ENCODE measurements at regions not wholly inside any gene's neighbourhood (a gene's known extent, or its start where the extent isn't known, plus 50 kb on each side); places are given as distances from the start of the nearest gene placed in this dataset.
"Not testable (repeated sequence)": the region's sequence is repeated elsewhere in the genome, so short reads cannot be mapped to it uniquely, and the experiment has no call there.

- H3K27ac ChIP-seq (ENCODE audit: low read depth in 1 of 2, low read length in 1 of 2), result no peak overlapping the region
- no peaks in the 10 kb centered on the region for H3K4me1 ChIP-seq (ENCODE audit: control insufficient read depth in 2 of 2, insufficient read depth in 2 of 2, low read length in 2 of 2)
- H3K27me3 ChIP-seq (ENCODE audit: control insufficient read depth in 2 of 2, insufficient read depth in 1 of 2, low read length in 1 of 2), result no peaks in the 10 kb centered on the region
- H3K4me3 ChIP-seq (ENCODE audit: low read length in 2 of 2), result no peak overlapping the region
- 96% methylated on average over 5 of the region's 5 CpGs for WGBS
- no peak for DNase-seq (ENCODE audit: low read depth in 6 of 9, low spot score in 9 of 9)
- H3K36me3 ChIP-seq (ENCODE audit: control insufficient read depth in 2 of 2, insufficient read depth in 2 of 2, low read length in 1 of 2), result no peaks in the 10 kb centered on the region
- no peaks in the 10 kb centered on the region for H3K9me3 ChIP-seq (ENCODE audit: control insufficient read depth in 2 of 2, insufficient read depth in 1 of 2, low read length in 1 of 2)
Observed at GRCh38 chr3:159672728-159673688, 315.6 kb upstream of the IL12A start.

DNA sequence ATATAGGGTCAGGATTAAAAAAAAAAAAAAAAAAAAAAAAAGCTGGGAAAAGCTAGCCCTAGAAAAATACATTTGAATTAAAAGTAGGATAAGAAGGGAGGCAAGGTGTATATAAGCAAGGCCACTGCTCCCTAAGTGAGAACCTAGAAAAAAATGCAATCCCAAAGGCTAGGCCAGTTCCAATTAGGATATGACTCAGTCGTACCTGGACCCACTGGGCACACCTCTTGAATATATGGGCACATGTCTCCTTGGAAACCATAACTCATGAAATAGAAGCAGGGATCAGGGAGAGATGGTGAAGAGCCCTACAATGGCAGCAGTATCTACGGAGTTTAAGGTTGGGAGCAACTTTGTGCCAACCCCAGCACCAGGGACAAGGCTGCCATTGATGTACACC is 314.1 kb upstream of the IL12A start:
- Histone ChIP-seq H3K9me3 (ENCODE audit: control insufficient read depth in 2 of 2, insufficient read depth in 1 of 2, low read length in 1 of 2) (no peaks in the 10 kb centered on the region), H3K4me1 (ENCODE audit: control insufficient read depth in 2 of 2, insufficient read depth in 2 of 2, low read length in 2 of 2) (no peaks in the 10 kb centered on the region), H3K4me3 (ENCODE audit: low read length in 2 of 2) (no peak overlapping the region), H3K36me3 (ENCODE audit: control insufficient read depth in 2 of 2, insufficient read depth in 2 of 2, low read length in 1 of 2) (no peaks in the 10 kb centered on the region), H3K27me3 (ENCODE audit: control insufficient read depth in 2 of 2, insufficient read depth in 1 of 2, low read length in 1 of 2) (no peaks in the 10 kb centered on the region), H3K27ac (ENCODE audit: low read depth in 1 of 2, low read length in 1 of 2) (no peak overlapping the region)
- no peak for DNase-seq (ENCODE audit: low read depth in 6 of 9, low spot score in 9 of 9)
- 93% methylated on average over 2 of the region's 2 CpGs for WGBS

DNA sequence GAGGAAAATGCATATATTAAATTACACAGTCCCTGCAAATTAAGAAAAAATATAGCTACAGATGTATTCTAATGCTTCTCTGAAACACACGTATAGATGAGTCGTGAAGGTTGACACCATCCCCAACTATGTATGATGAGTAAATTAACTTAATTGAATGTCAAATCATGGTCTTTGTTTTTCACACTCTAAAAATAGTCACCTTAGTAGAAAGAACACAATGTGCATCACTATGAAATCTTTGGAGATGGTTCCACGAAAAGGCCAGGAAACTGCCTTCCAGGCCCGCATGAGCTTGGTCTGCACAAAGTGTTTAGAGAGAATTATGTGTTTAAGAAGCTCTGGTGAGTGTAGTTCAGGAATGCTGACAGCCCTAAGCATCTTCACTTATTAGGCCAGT is 313.4 kb upstream of the IL12A start:
- H3K4me1 ChIP-seq (ENCODE audit: control insufficient read depth in 2 of 2, insufficient read depth in 2 of 2, low read length in 2 of 2), result no peaks in the 10 kb centered on the region
- no peak for DNase-seq (ENCODE audit: low read depth in 6 of 9, low spot score in 9 of 9)
- H3K4me3 ChIP-seq (ENCODE audit: low read length in 2 of 2), result no peak overlapping the region
- WGBS, result 97% methylated on average over 4 of the region's 4 CpGs
- no peaks in the 10 kb centered on the region for H3K36me3 ChIP-seq (ENCODE audit: control insufficient read depth in 2 of 2, insufficient read depth in 2 of 2, low read length in 1 of 2)
- no peak overlapping the region for H3K27ac ChIP-seq (ENCODE audit: low read depth in 1 of 2, low read length in 1 of 2)
- no peaks in the 10 kb centered on the region for H3K9me3 ChIP-seq (ENCODE audit: control insufficient read depth in 2 of 2, insufficient read depth in 1 of 2, low read length in 1 of 2)
- no peaks in the 10 kb centered on the region for H3K27me3 ChIP-seq (ENCODE audit: control insufficient read depth in 2 of 2, insufficient read depth in 1 of 2, low read length in 1 of 2)

- Histone ChIP-seq H3K4me1 (ENCODE audit: control insufficient read depth in 2 of 2, insufficient read depth in 2 of 2, low read length in 2 of 2) (no peaks in the 10 kb centered on the region), H3K4me3 (ENCODE audit: low read length in 2 of 2) (no peak overlapping the region), H3K9me3 (ENCODE audit: control insufficient read depth in 2 of 2, insufficient read depth in 1 of 2, low read length in 1 of 2) (no peaks in the 10 kb centered on the region), H3K27ac (ENCODE audit: low read depth in 1 of 2, low read length in 1 of 2) (no peak overlapping the region), H3K27me3 (ENCODE audit: control insufficient read depth in 2 of 2, insufficient read depth in 1 of 2, low read length in 1 of 2) (no peaks in the 10 kb centered on the region), H3K36me3 (ENCODE audit: control insufficient read depth in 2 of 2, insufficient read depth in 2 of 2, low read length in 1 of 2) (no peaks in the 10 kb centered on the region)
- 87% methylated on average over 11 of the region's 11 CpGs for WGBS
- no peak for DNase-seq (ENCODE audit: low read depth in 6 of 9, low spot score in 9 of 9)
Observed at GRCh38 chr3:159679900-159680299, 308.7 kb upstream of the IL12A start.

DNA sequence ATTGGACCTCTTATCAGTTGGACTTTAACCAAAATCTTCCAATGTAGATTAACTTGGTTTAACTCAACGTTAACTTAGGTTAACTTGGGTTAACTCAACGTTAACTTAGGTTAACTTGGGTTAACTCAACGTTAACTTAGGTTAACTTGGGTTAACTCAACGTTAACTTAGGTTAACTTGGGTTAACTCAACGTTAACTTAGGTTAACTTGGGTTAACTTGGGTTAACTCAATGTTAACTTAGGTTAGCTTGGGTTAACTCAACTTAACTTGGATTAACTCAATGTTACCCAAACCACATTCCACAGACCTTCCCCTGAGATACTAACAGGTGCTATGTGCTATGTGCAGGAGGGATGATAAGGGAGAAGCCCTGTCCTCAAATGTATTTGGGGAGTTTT is 306.9 kb upstream of the IL12A start:
- WGBS, result 81% methylated on average over 5 of the region's 5 CpGs
- not testable (repeated sequence) for H3K27me3 ChIP-seq (ENCODE audit: control insufficient read depth in 2 of 2, insufficient read depth in 1 of 2, low read length in 1 of 2)

DNA sequence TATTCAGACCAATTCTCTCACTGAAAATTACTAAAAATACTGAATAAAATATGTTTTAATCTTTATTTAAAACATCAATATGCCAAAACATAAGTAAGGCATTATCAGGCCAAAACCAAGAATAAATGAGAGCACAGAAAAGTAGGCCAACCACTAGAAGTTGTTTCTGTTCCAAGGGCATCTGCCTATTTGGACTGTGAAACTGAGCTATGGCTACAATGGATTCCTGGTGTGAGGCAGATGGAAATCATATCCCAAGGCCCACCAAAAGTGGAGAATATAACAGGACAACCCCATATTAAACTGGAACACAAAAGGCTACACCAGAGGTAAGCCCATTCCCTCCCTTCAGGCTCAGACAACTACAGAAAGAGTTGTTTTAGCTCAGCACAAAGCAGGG is 302.8 kb upstream of the IL12A start:
- no peak for DNase-seq (ENCODE audit: low read depth in 6 of 9, low spot score in 9 of 9)
- no peaks in the 10 kb centered on the region for H3K27me3 ChIP-seq (ENCODE audit: control insufficient read depth in 2 of 2, insufficient read depth in 1 of 2, low read length in 1 of 2)
- no peak overlapping the region for H3K27ac ChIP-seq (ENCODE audit: low read depth in 1 of 2, low read length in 1 of 2)
- no peaks in the 10 kb centered on the region for H3K36me3 ChIP-seq (ENCODE audit: control insufficient read depth in 2 of 2, insufficient read depth in 2 of 2, low read length in 1 of 2)
- H3K4me3 ChIP-seq (ENCODE audit: low read length in 2 of 2), result no peak overlapping the region
- no peaks in the 10 kb centered on the region for H3K4me1 ChIP-seq (ENCODE audit: control insufficient read depth in 2 of 2, insufficient read depth in 2 of 2, low read length in 2 of 2)
- no peaks in the 10 kb centered on the region for H3K9me3 ChIP-seq (ENCODE audit: control insufficient read depth in 2 of 2, insufficient read depth in 1 of 2, low read length in 1 of 2)

More for the DNA sequence above, 306.9 kb upstream of the IL12A start:
- H3K36me3 ChIP-seq (ENCODE audit: control insufficient read depth in 2 of 2, insufficient read depth in 2 of 2, low read length in 1 of 2); H3K4me3 ChIP-seq (ENCODE audit: low read length in 2 of 2); H3K27ac ChIP-seq (ENCODE audit: low read depth in 1 of 2, low read length in 1 of 2); H3K4me1 ChIP-seq (ENCODE audit: control insufficient read depth in 2 of 2, insufficient read depth in 2 of 2, low read length in 2 of 2); DNase-seq (ENCODE audit: low read depth in 6 of 9, low spot score in 9 of 9); H3K9me3 ChIP-seq (ENCODE audit: control insufficient read depth in 2 of 2, insufficient read depth in 1 of 2, low read length in 1 of 2): not testable (repeated sequence)

DNA sequence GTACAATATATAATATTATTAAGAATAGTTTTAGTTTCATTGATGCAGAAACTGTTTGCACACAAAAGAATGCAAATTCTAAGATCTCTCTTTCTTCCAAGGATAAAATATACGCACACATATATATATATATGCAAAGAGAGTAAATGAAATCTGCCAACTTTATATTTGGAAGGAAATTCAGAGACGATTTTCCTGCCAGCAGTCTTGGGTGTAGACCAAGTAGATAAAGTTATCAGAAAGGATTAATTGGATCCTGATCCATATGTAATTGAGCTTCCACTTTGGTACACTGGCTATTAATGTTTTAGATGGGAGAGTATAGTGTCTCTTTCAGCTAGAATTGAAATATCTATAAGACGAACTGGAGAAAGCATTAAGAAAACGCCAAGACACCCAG is 295.4 kb upstream of the IL12A start:
- no peak for DNase-seq (ENCODE audit: low read depth in 6 of 9, low spot score in 9 of 9)
- WGBS, result 93% methylated on average over 4 of the region's 4 CpGs
- H3K9me3 ChIP-seq (ENCODE audit: control insufficient read depth in 2 of 2, insufficient read depth in 1 of 2, low read length in 1 of 2), result no peaks in the 10 kb centered on the region
- H3K4me3 ChIP-seq (ENCODE audit: low read length in 2 of 2), result no peak overlapping the region
- no peaks in the 10 kb centered on the region for H3K27me3 ChIP-seq (ENCODE audit: control insufficient read depth in 2 of 2, insufficient read depth in 1 of 2, low read length in 1 of 2)
- H3K27ac ChIP-seq (ENCODE audit: low read depth in 1 of 2, low read length in 1 of 2), result no peak overlapping the region
- no peaks in the 10 kb centered on the region for H3K4me1 ChIP-seq (ENCODE audit: control insufficient read depth in 2 of 2, insufficient read depth in 2 of 2, low read length in 2 of 2)
- H3K36me3 ChIP-seq (ENCODE audit: control insufficient read depth in 2 of 2, insufficient read depth in 2 of 2, low read length in 1 of 2), result no peaks in the 10 kb centered on the region

DNA sequence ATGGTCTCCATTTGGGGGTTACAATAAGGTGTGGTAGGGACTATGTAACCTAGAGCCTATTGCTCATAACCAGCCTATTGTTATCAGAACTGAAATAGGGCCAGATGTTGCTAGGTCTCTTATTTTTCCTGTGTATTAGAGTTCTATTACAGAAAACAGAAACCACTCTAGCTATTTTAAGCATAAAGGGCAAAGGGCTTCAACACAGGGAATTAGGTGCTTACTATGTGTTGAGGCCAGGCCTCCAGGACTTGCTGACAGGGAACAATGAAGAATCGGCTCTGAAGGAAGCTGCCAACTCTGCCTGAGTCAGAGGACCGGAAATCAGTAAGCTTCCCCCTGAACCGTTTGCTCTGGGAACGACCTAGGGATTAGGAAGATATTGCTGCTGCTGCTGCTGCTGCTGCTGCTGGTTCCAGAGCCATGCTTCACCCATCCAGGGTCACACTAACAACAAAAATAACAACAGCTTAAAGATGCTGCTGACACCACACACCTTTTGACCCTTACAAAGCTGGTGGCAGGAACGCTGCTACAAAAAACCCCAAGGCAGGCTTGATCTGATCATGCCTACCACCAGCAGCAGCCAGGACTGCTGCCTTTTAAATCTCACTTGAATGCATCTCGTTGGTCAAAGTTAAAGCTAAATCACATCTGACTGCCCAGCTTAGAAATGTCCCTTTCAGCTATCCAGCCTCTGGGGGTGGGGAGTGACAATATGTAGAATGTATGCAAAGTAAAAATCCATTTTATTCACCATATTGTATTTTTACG is 276.9 kb upstream of the IL12A start:
- no peak overlapping the region for H3K27ac ChIP-seq (ENCODE audit: low read depth in 1 of 2, low read length in 1 of 2)
- DNase-seq (ENCODE audit: low read depth in 6 of 9, low spot score in 9 of 9), result no peak
- 52% methylated on average over 7 of the region's 7 CpGs for WGBS
- H3K27me3 ChIP-seq (ENCODE audit: control insufficient read depth in 2 of 2, insufficient read depth in 1 of 2, low read length in 1 of 2), result no peaks in the 10 kb centered on the region
- no peak overlapping the region for H3K4me3 ChIP-seq (ENCODE audit: low read length in 2 of 2)
- no peaks in the 10 kb centered on the region for H3K36me3 ChIP-seq (ENCODE audit: control insufficient read depth in 2 of 2, insufficient read depth in 2 of 2, low read length in 1 of 2)
- peaks cover 0 to 12% of the 10 kb centered on the region in 2 donors for H3K9me3 ChIP-seq (ENCODE audit: control insufficient read depth in 2 of 2, insufficient read depth in 1 of 2, low read length in 1 of 2)
- no peaks in the 10 kb centered on the region for H3K4me1 ChIP-seq (ENCODE audit: control insufficient read depth in 2 of 2, insufficient read depth in 2 of 2, low read length in 2 of 2)

GRCh38 chr3:159721324-159721723 is 267.3 kb upstream of the IL12A start:
- Histone ChIP-seq H3K9me3 (ENCODE audit: control insufficient read depth in 2 of 2, insufficient read depth in 1 of 2, low read length in 1 of 2) (no peaks in the 10 kb centered on the region), H3K27me3 (ENCODE audit: control insufficient read depth in 2 of 2, insufficient read depth in 1 of 2, low read length in 1 of 2) (no peaks in the 10 kb centered on the region), H3K4me3 (ENCODE audit: low read length in 2 of 2) (no peak overlapping the region), H3K27ac (ENCODE audit: low read depth in 1 of 2, low read length in 1 of 2) (no peak overlapping the region), H3K4me1 (ENCODE audit: control insufficient read depth in 2 of 2, insufficient read depth in 2 of 2, low read length in 2 of 2) (no peaks in the 10 kb centered on the region), H3K36me3 (ENCODE audit: control insufficient read depth in 2 of 2, insufficient read depth in 2 of 2, low read length in 1 of 2) (no peaks in the 10 kb centered on the region)
- no peak for DNase-seq (ENCODE audit: low read depth in 6 of 9, low spot score in 9 of 9)
- WGBS, result 94% methylated on average over 2 of the region's 2 CpGs

All from thymus (tissue), 11 donors.